Liver (tissue), 8 donors: ENCODE measurements at regions not wholly inside any gene's neighbourhood (a gene's known extent, or its start where the extent isn't known, plus 50 kb on each side); places are given as distances from the start of the nearest gene placed in this dataset.

Experiments used
- DNase-seq: peaks from one replicate; pipeline ENCODE4 v3.0.0-alpha.2; 2017; ENCODE audit warnings: low spot score
- H3K27ac ChIP-seq, 2 donors: one replicate each; pipeline ENCODE4 v1.7.0; 2013; ENCODE audit warnings: inconsistent platforms in 2 of 2, low read length in 2 of 2, control low read depth in 1 of 2, low read depth in 1 of 2, mild to moderate bottlenecking in 1 of 2
- H3K27me3 ChIP-seq, 4 donors: one replicate each; pipeline versions ENCODE4 v1.6.1 to v1.7.0; 2013; ENCODE audit warnings: low read length in 3 of 4, inconsistent platforms in 1 of 4, mild to moderate bottlenecking in 1 of 4, moderate library complexity in 1 of 4; ENCODE audit not compliant: control insufficient read depth in 4 of 4, insufficient read depth in 4 of 4
- H3K36me3 ChIP-seq, 4 donors: one replicate each; pipeline versions ENCODE4 v1.6.1 to v1.7.0; 2013; ENCODE audit warnings: low read length in 3 of 4, mild to moderate bottlenecking in 3 of 4, low read depth in 1 of 4, moderate library complexity in 1 of 4; ENCODE audit not compliant: control insufficient read depth in 4 of 4, insufficient read depth in 3 of 4
- H3K4me1 ChIP-seq, 4 donors: one replicate each; pipeline versions ENCODE4 v1.6.1 to v1.7.0; 2013; ENCODE audit warnings: low read length in 3 of 4, mild to moderate bottlenecking in 3 of 4, moderate library complexity in 1 of 4; ENCODE audit not compliant: control insufficient read depth in 4 of 4, insufficient read depth in 4 of 4
- H3K4me3 ChIP-seq, 3 donors: one replicate each; pipeline versions ENCODE4 v1.6.1 to v1.7.0; 2013; ENCODE audit warnings: low read length in 3 of 3, control low read depth in 1 of 3, low read depth in 1 of 3, mild to moderate bottlenecking in 1 of 3
- H3K9ac ChIP-seq, 2 donors: one replicate each; pipeline ENCODE4 v1.7.0; 2013; ENCODE audit warnings: low read length in 2 of 2, mild to moderate bottlenecking in 2 of 2, moderate library complexity in 2 of 2, control low read depth in 1 of 2, low read depth in 1 of 2
- H3K9me3 ChIP-seq, 4 donors: one replicate each; pipeline versions ENCODE4 v1.6.1 to v1.7.0; 2013; ENCODE audit warnings: low read length in 3 of 4; ENCODE audit not compliant: control insufficient read depth in 4 of 4
- ATF3 ChIP-seq: IDR thresholded peaks from 2 replicates; pipeline ENCODE4 v1.6.1; 2016; ENCODE audit warnings: antibody characterized with exemption
- CTCF ChIP-seq: fragments of 150-350 bp; IDR thresholded peaks from 2 replicates; pipeline ENCODE4 v1.5.1; 2017; ENCODE audit warnings: improper control_type of control experiment, low read depth, low read length; ENCODE audit not compliant: missing input control
- EGR1 ChIP-seq, 2 donors: IDR thresholded peaks; 2 replicates each; pipeline ENCODE4 v1.6.1; 2016 to 2018; ENCODE audit warnings: antibody characterized with exemption in 2 of 2, low read depth in 2 of 2
- FOXA1 ChIP-seq: IDR thresholded peaks from 2 replicates; pipeline ENCODE4 v1.6.1; 2016; ENCODE audit warnings: antibody characterized with exemption
- HNF4A ChIP-seq, 2 donors: conservative IDR thresholded peaks; 2 replicates each; pipeline ENCODE4 v1.6.1; 2016; ENCODE audit warnings: antibody characterized with exemption in 2 of 2, mild to moderate bottlenecking in 2 of 2
- HNF4G ChIP-seq: IDR thresholded peaks from 2 replicates; pipeline ENCODE4 v1.6.1; 2016; ENCODE audit warnings: antibody characterized with exemption
- JUND ChIP-seq, 2 donors: IDR thresholded peaks; 2 replicates each; pipeline ENCODE4 v1.6.1; 2016; ENCODE audit warnings: antibody characterized with exemption in 2 of 2
- NR2F2 ChIP-seq: IDR thresholded peaks from 2 replicates; pipeline ENCODE4 v1.6.1; 2016; ENCODE audit warnings: antibody characterized with exemption
- RAD21 ChIP-seq, 2 donors: IDR thresholded peaks; 2 replicates each; pipeline ENCODE4 v1.6.1; 2016; ENCODE audit warnings: antibody characterized with exemption in 2 of 2, mild to moderate bottlenecking in 2 of 2
- RXRA ChIP-seq, 2 donors: IDR thresholded peaks; 2 replicates each; pipeline ENCODE4 v1.6.1; 2017 to 2018; ENCODE audit warnings: antibody characterized with exemption in 2 of 2, mild to moderate bottlenecking in 1 of 2
- SP1 ChIP-seq: IDR thresholded peaks from 2 replicates; pipeline ENCODE4 v1.6.1; 2018; ENCODE audit warnings: antibody characterized with exemption, mild to moderate bottlenecking
- TAF1 ChIP-seq: conservative IDR thresholded peaks from 2 replicates; pipeline ENCODE4 v1.6.1; 2016; ENCODE audit warnings: antibody characterized with exemption, mild to moderate bottlenecking
- YY1 ChIP-seq: IDR thresholded peaks from 2 replicates; pipeline ENCODE4 v1.6.1; 2016; ENCODE audit warnings: antibody characterized with exemption, mild to moderate bottlenecking
- WGBS: extraction: QIAGEN DNeasy Blood & Tissue Kit; methylation state at CpG from one replicate; pipeline ENCODE4 v1.1.7; 2013; 5-methylcytosine and 5-hydroxymethylcytosine counted together
- TF ChIP-seq, protein P1 (sequence below): IDR thresholded peaks from 2 replicates; pipeline ENCODE4 v1.6.1; 2016; ENCODE audit warnings: antibody characterized with exemption, mild to moderate bottlenecking
- TF ChIP-seq, protein P2 (sequence below): IDR thresholded peaks from 2 replicates; pipeline ENCODE4 v1.6.1; 2016; ENCODE audit warnings: antibody characterized with exemption
- donor health status: healthy.
- donor health status: healthy.
- donor health status: healthy.
- donor health status: healthy.
- donor health status: healthy.

GRCh38 chr12:124459852-124460645 lies 107.4 kb downstream of the NCOR2 start:
- Histone ChIP-seq H3K36me3 (peaks cover 0 to 29% (median 6%) of the 10 kb centered on the region in 4 donors), H3K27me3 (no peaks in the 10 kb centered on the region), H3K9ac (no peak overlapping the region), H3K4me3 (no peak overlapping the region), H3K27ac (no peak overlapping the region), H3K4me1 (peaks cover 0 to 3% (median 0%) of the 10 kb centered on the region in 4 donors), H3K9me3 (no peaks in the 10 kb centered on the region)
- no peak for DNase-seq
- 97% methylated on average over 18 of the region's 18 CpGs for WGBS
- TF ChIP-seq CTCF (no peak), RXRA (IDR thresholded peaks at IDR 0.05) (no peak), YY1 (no peak), EGR1 (IDR thresholded peaks at IDR 0.05; ENCODE audit: low read depth in 2 of 2) (no peak), NR2F2 (no peak), FOXA1 (no peak), ATF3 (no peak), RAD21 (IDR thresholded peaks at IDR 0.05) (no peak), HNF4A (conservative IDR thresholded peaks at IDR 0.05) (no peak), JUND (IDR thresholded peaks at IDR 0.05) (no peak), SP1 (no peak), TAF1 (no peak), HNF4G (no peak)
- TF ChIP-seq, protein P1, sequence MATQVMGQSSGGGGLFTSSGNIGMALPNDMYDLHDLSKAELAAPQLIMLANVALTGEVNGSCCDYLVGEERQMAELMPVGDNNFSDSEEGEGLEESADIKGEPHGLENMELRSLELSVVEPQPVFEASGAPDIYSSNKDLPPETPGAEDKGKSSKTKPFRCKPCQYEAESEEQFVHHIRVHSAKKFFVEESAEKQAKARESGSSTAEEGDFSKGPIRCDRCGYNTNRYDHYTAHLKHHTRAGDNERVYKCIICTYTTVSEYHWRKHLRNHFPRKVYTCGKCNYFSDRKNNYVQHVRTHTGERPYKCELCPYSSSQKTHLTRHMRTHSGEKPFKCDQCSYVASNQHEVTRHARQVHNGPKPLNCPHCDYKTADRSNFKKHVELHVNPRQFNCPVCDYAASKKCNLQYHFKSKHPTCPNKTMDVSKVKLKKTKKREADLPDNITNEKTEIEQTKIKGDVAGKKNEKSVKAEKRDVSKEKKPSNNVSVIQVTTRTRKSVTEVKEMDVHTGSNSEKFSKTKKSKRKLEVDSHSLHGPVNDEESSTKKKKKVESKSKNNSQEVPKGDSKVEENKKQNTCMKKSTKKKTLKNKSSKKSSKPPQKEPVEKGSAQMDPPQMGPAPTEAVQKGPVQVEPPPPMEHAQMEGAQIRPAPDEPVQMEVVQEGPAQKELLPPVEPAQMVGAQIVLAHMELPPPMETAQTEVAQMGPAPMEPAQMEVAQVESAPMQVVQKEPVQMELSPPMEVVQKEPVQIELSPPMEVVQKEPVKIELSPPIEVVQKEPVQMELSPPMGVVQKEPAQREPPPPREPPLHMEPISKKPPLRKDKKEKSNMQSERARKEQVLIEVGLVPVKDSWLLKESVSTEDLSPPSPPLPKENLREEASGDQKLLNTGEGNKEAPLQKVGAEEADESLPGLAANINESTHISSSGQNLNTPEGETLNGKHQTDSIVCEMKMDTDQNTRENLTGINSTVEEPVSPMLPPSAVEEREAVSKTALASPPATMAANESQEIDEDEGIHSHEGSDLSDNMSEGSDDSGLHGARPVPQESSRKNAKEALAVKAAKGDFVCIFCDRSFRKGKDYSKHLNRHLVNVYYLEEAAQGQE = no peak
- TF ChIP-seq, protein P2, sequence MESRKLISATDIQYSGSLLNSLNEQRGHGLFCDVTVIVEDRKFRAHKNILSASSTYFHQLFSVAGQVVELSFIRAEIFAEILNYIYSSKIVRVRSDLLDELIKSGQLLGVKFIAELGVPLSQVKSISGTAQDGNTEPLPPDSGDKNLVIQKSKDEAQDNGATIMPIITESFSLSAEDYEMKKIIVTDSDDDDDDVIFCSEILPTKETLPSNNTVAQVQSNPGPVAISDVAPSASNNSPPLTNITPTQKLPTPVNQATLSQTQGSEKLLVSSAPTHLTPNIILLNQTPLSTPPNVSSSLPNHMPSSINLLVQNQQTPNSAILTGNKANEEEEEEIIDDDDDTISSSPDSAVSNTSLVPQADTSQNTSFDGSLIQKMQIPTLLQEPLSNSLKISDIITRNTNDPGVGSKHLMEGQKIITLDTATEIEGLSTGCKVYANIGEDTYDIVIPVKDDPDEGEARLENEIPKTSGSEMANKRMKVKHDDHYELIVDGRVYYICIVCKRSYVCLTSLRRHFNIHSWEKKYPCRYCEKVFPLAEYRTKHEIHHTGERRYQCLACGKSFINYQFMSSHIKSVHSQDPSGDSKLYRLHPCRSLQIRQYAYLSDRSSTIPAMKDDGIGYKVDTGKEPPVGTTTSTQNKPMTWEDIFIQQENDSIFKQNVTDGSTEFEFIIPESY = no peak
